MM.1S (cell line): ENCODE measurements at regions not wholly inside any gene's neighbourhood (a gene's known extent, or its start where the extent isn't known, plus 50 kb on each side); places are given as distances from the start of the nearest gene placed in this dataset.

Source experiments
- EZH2phosphoT487 ChIP-seq: fragments of 300-600 bp; sonication (generic); IDR thresholded peaks from 2 replicates; pipeline ENCODE4 v1.6.1; 2018; ENCODE audit warnings: antibody characterized with exemption, low read length
- TF ChIP-seq, protein P1 (sequence below): fragments of 300-600 bp; sonication (generic); IDR thresholded peaks from 2 replicates; pipeline ENCODE4 v1.5.1; 2016; ENCODE audit warnings: antibody characterized with exemption, low read length, mixed read lengths

DNA sequence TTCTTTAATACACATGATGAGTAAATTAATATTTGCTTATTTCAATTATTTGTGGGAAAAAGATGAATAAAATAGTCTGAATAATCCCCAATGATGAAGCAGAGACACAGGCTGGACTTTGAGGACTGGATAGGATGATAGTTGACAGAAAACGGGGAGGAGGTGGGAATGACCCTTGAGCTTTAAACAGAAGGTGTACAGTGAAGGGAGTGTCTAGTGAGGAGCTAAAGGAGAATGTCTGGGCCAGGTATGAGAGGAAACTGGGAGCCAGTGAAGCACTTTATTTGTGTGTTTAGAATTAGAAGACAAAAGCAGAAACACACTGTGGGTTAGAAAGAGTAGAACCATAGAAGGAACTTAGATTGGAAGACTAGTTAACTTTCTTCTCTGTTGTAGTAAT is 230.4 kb upstream of the CA10 start:
- TF ChIP-seq, protein P1, sequence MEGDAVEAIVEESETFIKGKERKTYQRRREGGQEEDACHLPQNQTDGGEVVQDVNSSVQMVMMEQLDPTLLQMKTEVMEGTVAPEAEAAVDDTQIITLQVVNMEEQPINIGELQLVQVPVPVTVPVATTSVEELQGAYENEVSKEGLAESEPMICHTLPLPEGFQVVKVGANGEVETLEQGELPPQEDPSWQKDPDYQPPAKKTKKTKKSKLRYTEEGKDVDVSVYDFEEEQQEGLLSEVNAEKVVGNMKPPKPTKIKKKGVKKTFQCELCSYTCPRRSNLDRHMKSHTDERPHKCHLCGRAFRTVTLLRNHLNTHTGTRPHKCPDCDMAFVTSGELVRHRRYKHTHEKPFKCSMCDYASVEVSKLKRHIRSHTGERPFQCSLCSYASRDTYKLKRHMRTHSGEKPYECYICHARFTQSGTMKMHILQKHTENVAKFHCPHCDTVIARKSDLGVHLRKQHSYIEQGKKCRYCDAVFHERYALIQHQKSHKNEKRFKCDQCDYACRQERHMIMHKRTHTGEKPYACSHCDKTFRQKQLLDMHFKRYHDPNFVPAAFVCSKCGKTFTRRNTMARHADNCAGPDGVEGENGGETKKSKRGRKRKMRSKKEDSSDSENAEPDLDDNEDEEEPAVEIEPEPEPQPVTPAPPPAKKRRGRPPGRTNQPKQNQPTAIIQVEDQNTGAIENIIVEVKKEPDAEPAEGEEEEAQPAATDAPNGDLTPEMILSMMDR: no peak
- TF ChIP-seq EZH2phosphoT487: no peak
